ENCODE measurements at regions not wholly inside any gene's neighbourhood (a gene's known extent, or its start where the extent isn't known, plus 50 kb on each side); places are given as distances from the start of the nearest gene placed in this dataset.

- no peaks in the 10 kb centered on the region for H3K36me3 ChIP-seq
- H3K4me1 ChIP-seq: peaks cover 0 to 4% of the 10 kb centered on the region in 2 donors
- H3K27me3 ChIP-seq: no peaks in the 10 kb centered on the region
- in situ Hi-C loops (cut with MboI; ENCODE audit: low sequenced_read_pairs in 4 of 4): no loop called here
- DNase-seq: no peak
- H3K4me3 ChIP-seq: no peak overlapping the region
- no peak overlapping the region for H3K27ac ChIP-seq
- ATAC-seq: no peak
- intact Hi-C loops (cut with DNase I; ENCODE audit: low total_unique reads): no loop called here
- TF ChIP-seq POLR2A (IDR thresholded peaks at IDR 0.05) (no peak), CTCF (IDR thresholded peaks at IDR 0.05 in 4 of 5, conservative IDR thresholded peaks at IDR 0.05 in 1 of 5) (no peak)
- no peaks in the 10 kb centered on the region for H3K9me3 ChIP-seq
Observed at GRCh38 chr5:135133698-135134515, 99.9 kb upstream of the PITX1 start.

- in situ Hi-C loops (cut with MboI; ENCODE audit: low sequenced_read_pairs in 4 of 4) (no loop called here), intact Hi-C loops (cut with DNase I; ENCODE audit: low total_unique reads) (no loop called here)
- Histone ChIP-seq H3K4me1 (peaks cover 0 to 4% of the 10 kb centered on the region in 2 donors), H3K9me3 (no peaks in the 10 kb centered on the region), H3K27ac (no peak overlapping the region), H3K27me3 (no peaks in the 10 kb centered on the region), H3K4me3 (no peak overlapping the region), H3K36me3 (no peaks in the 10 kb centered on the region)
- TF ChIP-seq CTCF (IDR thresholded peaks at IDR 0.05 in 4 of 5, conservative IDR thresholded peaks at IDR 0.05 in 1 of 5): no peak
- no peak for DNase-seq
- ATAC-seq: no peak
Observed at GRCh38 chr5:135133181-135133580, 99.2 kb upstream of the PITX1 start.

GRCh38 chr5:135131801-135132680 is 98.0 kb upstream of the PITX1 start:
- intact Hi-C loops (cut with DNase I; ENCODE audit: low total_unique reads): no loop called here
- no peak overlapping the region for H3K4me3 ChIP-seq
- in situ Hi-C loops (cut with MboI; ENCODE audit: low sequenced_read_pairs in 4 of 4): no loop called here
- peak overlapping the region in 1 of 4 donors; percentile 52 for H3K27ac ChIP-seq
- H3K9me3 ChIP-seq: no peaks in the 10 kb centered on the region
- H3K36me3 ChIP-seq: no peaks in the 10 kb centered on the region
- TF ChIP-seq POLR2A (IDR thresholded peaks at IDR 0.05): no peak
- no peak for TF ChIP-seq CTCF (IDR thresholded peaks at IDR 0.05 in 4 of 5, conservative IDR thresholded peaks at IDR 0.05 in 1 of 5)
- H3K4me1 ChIP-seq: peaks cover 0 to 4% of the 10 kb centered on the region in 2 donors
- ATAC-seq (peak; percentile 26 to 27), DNase-seq (no peak)
- no peaks in the 10 kb centered on the region for H3K27me3 ChIP-seq

- Histone ChIP-seq H3K27me3 (no peaks in the 10 kb centered on the region), H3K27ac (no peak overlapping the region), H3K4me3 (no peak overlapping the region), H3K36me3 (no peaks in the 10 kb centered on the region), H3K9me3 (no peaks in the 10 kb centered on the region), H3K4me1 (peaks cover 0 to 4% of the 10 kb centered on the region in 2 donors)
- intact Hi-C loops (cut with DNase I; ENCODE audit: low total_unique reads) (no loop called here), in situ Hi-C loops (cut with MboI; ENCODE audit: low sequenced_read_pairs in 4 of 4) (no loop called here)
- ATAC-seq: no peak
- DNase-seq: no peak
- TF ChIP-seq CTCF (IDR thresholded peaks at IDR 0.05 in 4 of 5, conservative IDR thresholded peaks at IDR 0.05 in 1 of 5) (no peak), POLR2A (IDR thresholded peaks at IDR 0.05) (no peak)
Observed at GRCh38 chr5:135130261-135131215, 96.5 kb upstream of the PITX1 start.
